Chondrocyte (in vitro differentiated cells): ENCODE measurements at regions not wholly inside any gene's neighbourhood (a gene's known extent, or its start where the extent isn't known, plus 50 kb on each side); places are given as distances from the start of the nearest gene placed in this dataset.

Source experiments
- DNase-seq: peaks from one replicate; pipeline ENCODE4 v3.0.0; 2021; ENCODE audit warnings: mixed read lengths, low spot score
- H3K27ac Mint-ChIP-seq: one replicate; pipeline ENCODE4 v1.8.0; 2021; ENCODE audit warnings: mild to moderate bottlenecking, moderate library complexity, mixed read lengths; ENCODE audit not compliant: unreplicated experiment
- H3K27me3 Mint-ChIP-seq: 2 replicates; pipeline ENCODE4 v1.8.0; 2021; ENCODE audit warnings: low read depth, mixed read lengths
- H3K36me3 Mint-ChIP-seq: 2 replicates; pipeline ENCODE4 v1.8.0; 2021; ENCODE audit warnings: low read depth, mixed read lengths
- H3K4me1 Mint-ChIP-seq: 2 replicates; pipeline ENCODE4 v1.8.0; 2021; ENCODE audit warnings: low read depth, mild to moderate bottlenecking, mixed read lengths
- H3K4me3 Mint-ChIP-seq: one replicate; pipeline ENCODE4 v1.8.0; 2021; ENCODE audit warnings: mild to moderate bottlenecking, moderate library complexity, mixed read lengths; ENCODE audit not compliant: unreplicated experiment
- H3K9me3 Mint-ChIP-seq: 2 replicates; pipeline ENCODE4 v1.8.0; 2021; ENCODE audit warnings: low read depth, mixed read lengths
- TF ChIP-seq, protein P1 (sequence below): fragments of 200-600 bp; sonication (generic); IDR thresholded peaks from 2 replicates; pipeline ENCODE4 v1.5.0; 2021; ENCODE audit warnings: antibody characterized with exemption, mild to moderate bottlenecking, moderate library complexity

DNA sequence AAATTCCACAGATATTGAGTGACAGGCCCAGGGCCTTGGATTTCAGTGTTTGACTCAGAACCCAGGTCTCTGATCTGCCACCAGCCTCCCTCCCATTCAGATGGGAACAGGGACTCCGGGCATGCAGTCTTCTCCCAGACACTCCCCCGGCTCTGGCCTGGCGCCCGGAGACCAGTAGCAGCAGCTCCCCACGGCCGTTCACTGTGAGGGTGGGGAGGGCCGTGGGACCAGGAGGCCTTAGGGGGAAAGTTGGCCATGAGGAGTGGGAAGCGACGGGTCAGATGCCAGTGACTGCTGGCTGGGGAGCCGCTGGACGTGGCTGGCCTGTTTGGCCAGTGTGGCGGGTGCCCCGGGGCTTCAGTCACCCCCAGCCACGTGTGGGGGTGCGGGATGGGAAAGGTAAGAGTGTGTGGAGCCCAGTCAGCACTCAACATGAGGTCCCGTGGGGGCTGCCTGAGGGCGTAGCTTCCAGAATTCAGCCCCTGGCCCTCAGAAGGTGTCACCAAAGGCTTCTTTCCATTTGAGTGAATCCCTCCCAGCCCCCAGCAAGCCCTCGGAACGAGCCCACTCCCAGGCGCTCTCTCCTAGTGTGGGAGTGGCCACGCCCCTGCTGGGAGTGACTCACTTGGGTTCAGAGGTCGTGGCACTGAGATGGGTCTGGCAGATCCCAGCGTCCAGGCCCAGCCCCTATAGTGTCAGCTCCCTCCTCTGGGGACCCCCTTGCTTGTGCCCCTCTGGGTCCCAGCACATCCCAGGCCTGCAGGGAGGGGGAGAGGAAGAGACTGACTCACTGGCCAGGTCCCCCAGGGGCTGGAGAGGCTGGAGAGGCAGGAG lies 309.4 kb downstream of the SEC14L1 start:
- DNase-seq: no peak
- peaks cover 80% of the 10 kb centered on the region for H3K4me1 Mint-ChIP-seq
- peak overlapping the region; percentile 98 for H3K27ac Mint-ChIP-seq
- no peaks in the 10 kb centered on the region for H3K9me3 Mint-ChIP-seq
- H3K4me3 Mint-ChIP-seq: peak overlapping the region; percentile 83
- no peaks in the 10 kb centered on the region for H3K27me3 Mint-ChIP-seq
- TF ChIP-seq, protein P1, sequence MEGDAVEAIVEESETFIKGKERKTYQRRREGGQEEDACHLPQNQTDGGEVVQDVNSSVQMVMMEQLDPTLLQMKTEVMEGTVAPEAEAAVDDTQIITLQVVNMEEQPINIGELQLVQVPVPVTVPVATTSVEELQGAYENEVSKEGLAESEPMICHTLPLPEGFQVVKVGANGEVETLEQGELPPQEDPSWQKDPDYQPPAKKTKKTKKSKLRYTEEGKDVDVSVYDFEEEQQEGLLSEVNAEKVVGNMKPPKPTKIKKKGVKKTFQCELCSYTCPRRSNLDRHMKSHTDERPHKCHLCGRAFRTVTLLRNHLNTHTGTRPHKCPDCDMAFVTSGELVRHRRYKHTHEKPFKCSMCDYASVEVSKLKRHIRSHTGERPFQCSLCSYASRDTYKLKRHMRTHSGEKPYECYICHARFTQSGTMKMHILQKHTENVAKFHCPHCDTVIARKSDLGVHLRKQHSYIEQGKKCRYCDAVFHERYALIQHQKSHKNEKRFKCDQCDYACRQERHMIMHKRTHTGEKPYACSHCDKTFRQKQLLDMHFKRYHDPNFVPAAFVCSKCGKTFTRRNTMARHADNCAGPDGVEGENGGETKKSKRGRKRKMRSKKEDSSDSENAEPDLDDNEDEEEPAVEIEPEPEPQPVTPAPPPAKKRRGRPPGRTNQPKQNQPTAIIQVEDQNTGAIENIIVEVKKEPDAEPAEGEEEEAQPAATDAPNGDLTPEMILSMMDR: no peak
- H3K36me3 Mint-ChIP-seq: no peaks in the 10 kb centered on the region

DNA sequence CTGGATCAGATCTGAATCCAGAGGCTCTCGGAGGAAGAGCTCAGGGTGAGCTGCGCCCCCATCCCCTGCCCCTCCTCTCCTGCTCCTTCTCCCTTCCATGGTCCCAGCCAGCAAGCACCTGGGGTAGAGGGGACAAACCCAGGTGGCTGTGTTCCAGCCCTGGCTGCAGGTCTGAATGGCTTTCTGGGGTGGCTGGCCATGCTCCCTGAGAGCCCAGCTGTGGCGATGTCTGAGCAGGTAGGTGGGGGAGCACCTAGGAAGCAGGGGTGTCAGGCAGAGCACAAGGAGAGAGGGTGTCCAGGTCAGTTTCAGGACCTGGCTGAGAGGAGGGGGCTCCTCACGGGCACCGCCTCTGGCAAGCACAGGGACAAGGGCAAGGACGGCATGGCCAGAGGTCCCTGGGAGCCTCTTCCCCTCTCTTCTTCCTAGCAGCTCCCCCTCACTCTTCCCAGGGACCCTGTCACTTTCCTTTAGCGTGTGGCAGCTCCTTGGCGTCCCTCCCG lies 310.0 kb downstream of the SEC14L1 start:
- Mint-ChIP-seq H3K4me3 (peak overlapping the region; percentile 83), H3K27ac (peak overlapping the region; percentile 98), H3K9me3 (no peaks in the 10 kb centered on the region), H3K4me1 (peaks cover 79% of the 10 kb centered on the region), H3K27me3 (no peaks in the 10 kb centered on the region), H3K36me3 (peaks cover 2% of the 10 kb centered on the region)
- TF ChIP-seq, protein P1: no peak
- DNase-seq: no peak

DNA sequence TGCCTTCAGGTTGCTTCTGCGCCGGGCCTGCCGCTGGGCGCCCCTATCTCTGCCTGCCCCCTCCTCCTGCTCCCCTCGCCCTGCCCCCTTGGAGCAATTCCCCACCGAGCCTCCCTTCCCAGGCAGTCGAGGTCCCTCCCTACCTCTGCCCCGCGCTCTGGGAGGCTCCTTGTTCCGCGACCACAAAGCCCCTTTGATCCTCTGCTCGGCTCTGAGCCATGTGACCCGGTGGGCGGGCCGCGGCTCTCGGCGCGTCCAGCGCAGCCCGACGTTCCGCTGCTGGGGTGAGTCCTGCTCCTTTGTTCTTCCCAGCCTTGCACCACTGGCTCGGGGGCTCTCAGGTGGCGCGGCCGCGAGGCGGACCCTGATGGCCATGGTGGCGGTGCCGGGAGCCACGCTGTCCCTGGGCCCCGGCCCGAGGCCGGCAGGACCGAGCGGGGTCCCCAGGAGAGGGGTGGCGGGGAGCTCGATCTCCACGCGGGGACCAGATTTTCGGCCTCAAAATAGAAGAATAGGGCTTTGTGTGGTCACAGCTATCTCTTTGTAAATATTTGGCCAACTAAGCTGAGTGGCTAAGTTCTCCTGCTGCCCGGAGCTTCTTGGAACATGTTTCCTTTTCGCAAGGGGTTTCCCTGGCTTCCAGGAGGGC lies 310.6 kb downstream of the SEC14L1 start:
- TF ChIP-seq, protein P1: no peak
- peak overlapping the region; percentile 98 for H3K27ac Mint-ChIP-seq
- H3K27me3 Mint-ChIP-seq: no peaks in the 10 kb centered on the region
- no peaks in the 10 kb centered on the region for H3K9me3 Mint-ChIP-seq
- H3K4me3 Mint-ChIP-seq: peak overlapping the region; percentile 83
- peaks cover 76% of the 10 kb centered on the region for H3K4me1 Mint-ChIP-seq
- H3K36me3 Mint-ChIP-seq: peaks cover 2% of the 10 kb centered on the region
- DNase-seq: no peak

DNA sequence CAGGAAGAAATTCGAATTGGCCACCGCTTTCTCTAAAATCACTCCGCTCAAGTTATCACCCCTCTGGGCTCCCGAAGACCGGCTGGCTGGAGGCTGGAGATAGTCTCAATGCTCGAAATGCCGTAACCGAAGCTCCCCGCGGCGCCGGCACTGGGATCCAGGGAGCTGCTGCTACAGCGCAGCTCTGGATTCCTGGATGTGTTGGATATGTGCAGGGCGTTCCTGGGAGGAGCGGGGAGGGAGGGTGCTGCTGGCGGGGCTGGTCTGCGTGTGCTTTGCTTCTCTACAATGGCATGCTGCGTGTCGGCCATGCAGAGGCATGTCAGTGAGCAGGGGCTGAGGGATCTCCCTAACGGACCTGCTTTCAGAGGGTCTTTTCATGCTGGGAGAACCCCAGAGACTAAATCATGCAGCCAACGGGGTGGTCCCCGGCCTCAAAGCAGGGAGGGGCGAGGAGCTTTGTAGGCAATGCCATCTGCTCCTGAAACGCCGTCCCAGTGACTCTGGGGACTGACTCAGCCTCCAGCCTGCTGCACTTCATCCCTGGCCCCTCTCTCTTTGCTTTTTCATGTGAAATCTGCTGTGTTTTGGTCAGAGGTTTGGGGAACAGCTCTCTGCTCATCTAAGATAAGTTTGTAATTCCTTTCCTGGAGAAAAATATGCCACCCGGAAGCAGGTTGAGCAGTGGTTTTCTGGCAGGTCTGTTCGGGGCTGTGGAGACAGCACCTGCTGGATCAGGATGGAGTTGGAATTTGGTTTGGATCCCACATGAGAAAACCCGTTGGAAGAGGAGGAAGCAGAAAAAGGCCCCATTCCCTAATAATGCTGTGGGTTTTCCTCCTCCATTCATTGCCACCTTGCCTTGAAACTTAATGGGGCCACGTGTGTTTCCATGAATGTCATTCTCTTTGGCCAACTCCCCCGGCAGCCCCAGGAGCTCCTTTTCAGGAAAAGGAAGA lies 311.4 kb downstream of the SEC14L1 start:
- Mint-ChIP-seq H3K36me3 (peaks cover 2% of the 10 kb centered on the region), H3K4me1 (peaks cover 69% of the 10 kb centered on the region), H3K27ac (peak overlapping the region; percentile 98), H3K9me3 (no peaks in the 10 kb centered on the region), H3K4me3 (peak overlapping the region; percentile 83), H3K27me3 (no peaks in the 10 kb centered on the region)
- DNase-seq: no peak
- TF ChIP-seq, protein P1: peak; percentile 7
